AG04450 (cell line): ENCODE measurements at regions not wholly inside any gene's neighbourhood (a gene's known extent, or its start where the extent isn't known, plus 50 kb on each side); places are given as distances from the start of the nearest gene placed in this dataset.

Source experiments
- CTCF ChIA-PET: fragments of 300-600, 350-600 bp; formaldehyde crosslinking; extraction: SDS; loops from one replicate; lab custom pipeline; 2022; ENCODE audit warnings: antibody characterized with exemption, inconsistent platforms; lab: Charles Lee
- POLR2A ChIA-PET: fragments of 350-600 bp; formaldehyde crosslinking; extraction: SDS; loops from one replicate; lab custom pipeline; 2021; ENCODE audit warnings: antibody characterized with exemption, inconsistent platforms; lab: Yijun Ruan, JAX
- DNase-seq: peaks from one replicate; pipeline ENCODE4 v3.0.0-alpha.2; 2011; ENCODE audit warnings: low read depth, low spot score
- H3K27ac ChIP-seq: one replicate; pipeline ENCODE4 v1.5.1; 2012; ENCODE audit warnings: low read depth, low read length, control low read depth
- H3K27me3 ChIP-seq: one replicate; pipeline ENCODE4 v1.6.0; 2012; ENCODE audit warnings: low read length; ENCODE audit not compliant: control insufficient read depth, insufficient read depth
- H3K4me3 ChIP-seq: 2 replicates; pipeline ENCODE4 v1.5.1; 2011; ENCODE audit warnings: mild to moderate bottlenecking, low read depth, low read length, control low read depth
- H3K9me3 ChIP-seq: 2 replicates; pipeline ENCODE4 v1.5.1; 2012; ENCODE audit warnings: low read length; ENCODE audit not compliant: control insufficient read depth, insufficient read depth
- CTCF ChIP-seq: IDR thresholded peaks from 2 replicates; pipeline ENCODE4 v1.5.1; 2011; ENCODE audit warnings: low read depth, low read length, control low read depth, inconsistent platforms

- Histone ChIP-seq H3K9me3 (no peaks in the 10 kb centered on the region), H3K27ac (no peak overlapping the region), H3K27me3 (no peaks in the 10 kb centered on the region), H3K4me3 (no peak overlapping the region)
- CTCF ChIA-PET: no interaction called here
- no peak for DNase-seq
- POLR2A ChIA-PET: no interaction called here
- no peak for TF ChIP-seq CTCF
Measured at GRCh38 chr5:128836571-128836970, 128.7 kb upstream of the SLC27A6 start.

- Histone ChIP-seq H3K27ac (no peak overlapping the region), H3K9me3 (no peaks in the 10 kb centered on the region), H3K4me3 (no peak overlapping the region), H3K27me3 (no peaks in the 10 kb centered on the region)
- no peak for TF ChIP-seq CTCF
- no peak for DNase-seq
- POLR2A ChIA-PET: no interaction called here
- CTCF ChIA-PET: interaction anchor here (0.9 kb wide), 1 partner anchor 8 kb away, joined by 3 read pairs; no protein-coding TSS in a partner anchor
Measured at GRCh38 chr5:128838623-128839022, 126.7 kb upstream of the SLC27A6 start.

GRCh38 chr5:128842241-128842640, 123.0 kb upstream of the SLC27A6 start:
- CTCF ChIA-PET: interaction anchor here (1.1 kb wide), 1 partner anchor 457 kb away, joined by 3 read pairs; no protein-coding TSS in a partner anchor
- POLR2A ChIA-PET: no interaction called here
- H3K27me3 ChIP-seq: no peaks in the 10 kb centered on the region
- H3K4me3 ChIP-seq: no peak overlapping the region
- H3K27ac ChIP-seq: no peak overlapping the region
- no peaks in the 10 kb centered on the region for H3K9me3 ChIP-seq
- no peak for TF ChIP-seq CTCF
- DNase-seq: no peak

GRCh38 chr5:128844354-128844923, 120.8 kb upstream of the SLC27A6 start:
- Histone ChIP-seq H3K9me3 (no peaks in the 10 kb centered on the region), H3K27me3 (no peaks in the 10 kb centered on the region), H3K27ac (no peak overlapping the region), H3K4me3 (no peak overlapping the region)
- peak; percentile 27 for TF ChIP-seq CTCF
- ChIA-PET CTCF (interaction anchor here (0.6 to 1.9 kb wide), 6 partner anchors 9 to 632 kb away, joined by 3 to 5 read pairs (median 3); no protein-coding TSS in a partner anchor), POLR2A (no interaction called here)
- no peak for DNase-seq

GRCh38 chr5:128850049-128850448, 115.2 kb upstream of the SLC27A6 start:
- CTCF ChIA-PET: no interaction called here
- Histone ChIP-seq H3K27ac (no peak overlapping the region), H3K9me3 (no peaks in the 10 kb centered on the region), H3K27me3 (no peaks in the 10 kb centered on the region), H3K4me3 (no peak overlapping the region)
- TF ChIP-seq CTCF: no peak
- POLR2A ChIA-PET: no interaction called here
- no peak for DNase-seq
